GM18870 (cell line): ENCODE measurements at regions not wholly inside any gene's neighbourhood (a gene's known extent, or its start where the extent isn't known, plus 50 kb on each side); places are given as distances from the start of the nearest gene placed in this dataset.

Source experiments
- ATAC-seq: cut with Tn5 transposase; IDR thresholded peaks from one replicate; pipeline ENCODE4 v1.9.1; 2021; ENCODE audit warnings: moderate library complexity; ENCODE audit not compliant: unreplicated experiment

DNA sequence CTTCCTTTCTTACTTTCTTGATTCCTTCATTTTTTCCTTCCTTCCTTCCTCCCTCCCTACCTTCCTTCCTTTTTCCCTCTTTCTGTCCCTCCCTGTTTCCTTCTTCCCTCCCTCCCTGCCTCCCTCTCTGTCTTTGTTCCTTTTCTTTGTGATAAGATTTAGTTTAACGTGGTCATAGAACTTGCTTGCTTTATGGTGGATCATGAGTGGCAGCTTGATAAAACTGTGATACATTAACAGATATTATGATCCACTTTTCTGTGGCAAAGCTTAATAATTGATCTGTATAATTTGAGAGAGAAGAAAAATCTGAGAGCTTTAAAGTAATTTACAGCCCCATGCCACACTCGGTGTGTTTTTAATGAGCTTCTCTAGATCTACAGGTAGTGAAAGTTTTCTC, 280.5 kb downstream of the RNF144B start:
- ATAC-seq, result no peak

GRCh38 chr6:18668994-18669393, 281.8 kb downstream of the RNF144B start:
- no peak for ATAC-seq

GRCh38 chr6:18672852-18673251, 285.7 kb downstream of the RNF144B start:
- no peak for ATAC-seq

DNA sequence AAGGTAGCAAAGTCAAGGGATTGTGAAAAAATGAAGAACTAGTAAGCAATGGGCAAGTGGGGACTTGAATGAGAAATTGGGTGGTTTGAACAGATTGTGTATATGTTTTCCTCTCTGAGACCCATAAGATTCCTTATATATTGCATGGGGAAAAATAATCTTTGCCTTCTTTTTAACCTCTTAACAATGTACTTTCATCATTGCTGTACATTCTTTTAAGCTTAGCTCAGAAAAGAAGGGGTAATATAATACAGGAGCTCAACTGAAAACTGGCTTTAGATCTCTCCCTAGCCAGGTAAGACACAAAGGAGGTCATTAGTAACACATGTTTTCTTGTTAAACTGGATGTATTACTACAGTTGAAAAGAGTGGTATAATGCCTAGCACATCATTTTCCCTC, 287.2 kb downstream of the RNF144B start:
- ATAC-seq, result no peak

DNA sequence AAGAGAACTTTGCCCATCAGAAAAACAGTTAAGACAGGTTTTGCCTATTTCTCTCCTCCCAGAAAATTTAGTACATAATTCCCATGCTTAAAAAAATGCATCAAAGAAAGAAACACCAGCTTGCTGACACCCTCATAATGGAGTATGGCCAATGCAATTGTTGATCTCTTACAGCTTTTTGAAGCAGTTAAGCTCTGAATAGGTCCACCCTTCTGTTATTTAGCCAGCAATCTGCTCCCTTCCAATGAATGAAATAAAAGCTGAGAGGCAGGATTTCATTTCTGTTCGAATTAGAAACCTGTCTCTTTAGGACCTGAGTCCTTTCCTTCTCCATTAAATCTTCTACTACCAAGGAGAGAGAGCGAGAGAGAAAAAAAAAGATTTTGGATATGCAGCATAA, 288.7 kb downstream of the RNF144B start:
- ATAC-seq, result no peak

DNA sequence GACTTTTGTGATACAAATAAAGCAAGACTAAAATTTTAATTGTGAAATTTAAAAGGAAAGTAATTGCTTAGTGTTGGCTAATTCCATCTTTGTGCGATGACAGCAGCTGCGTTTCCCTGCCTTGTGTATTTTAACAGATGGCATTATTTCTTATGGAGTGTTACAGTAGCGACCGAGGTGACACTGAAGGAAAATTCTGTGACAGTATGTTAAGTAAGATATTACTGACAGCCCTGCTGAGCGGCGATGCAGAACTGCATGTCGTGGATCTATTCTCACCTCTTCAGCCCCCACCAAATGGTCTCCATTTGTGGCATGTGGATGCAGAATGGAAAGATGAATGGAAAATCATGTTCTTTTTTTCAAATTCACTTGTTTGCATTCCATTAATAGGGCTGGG, 289.4 kb downstream of the RNF144B start:
- ATAC-seq, result no peak

GRCh38 chr6:18680842-18681241, 293.7 kb downstream of the RNF144B start:
- ATAC-seq, result no peak

DNA sequence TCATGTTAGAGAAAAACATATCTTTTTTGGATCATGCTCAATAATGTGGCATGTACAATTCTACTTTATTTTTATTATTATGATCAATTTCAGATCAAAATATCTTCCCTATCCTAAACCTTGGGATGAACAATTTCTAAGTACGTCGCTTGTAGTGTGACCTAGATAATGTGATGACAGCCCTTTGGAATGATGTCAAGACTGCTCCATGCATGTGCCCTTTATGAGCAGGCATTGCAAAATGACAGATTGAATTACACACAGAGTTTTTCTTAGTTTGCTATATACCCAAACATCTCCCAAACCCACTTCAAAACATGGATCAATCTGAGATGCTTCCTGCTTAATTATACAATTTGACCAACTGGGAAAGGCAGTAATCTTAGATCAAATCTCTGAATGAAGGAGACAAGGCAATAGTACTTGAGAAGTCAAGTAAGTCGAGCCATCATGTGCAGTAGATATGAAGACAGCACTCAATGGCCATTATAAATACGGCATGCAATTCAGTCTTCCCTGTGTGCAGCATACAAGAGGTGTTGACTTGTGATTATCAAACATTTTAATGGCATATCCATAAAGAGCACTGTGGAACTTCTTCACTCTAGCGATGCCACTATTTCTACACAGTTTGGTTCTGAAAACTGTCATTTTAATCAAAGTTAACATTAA, 294.8 kb downstream of the RNF144B start:
- ATAC-seq, result no peak

- ATAC-seq, result no peak
Measured at GRCh38 chr6:18684343-18684742, 297.2 kb downstream of the RNF144B start.

DNA sequence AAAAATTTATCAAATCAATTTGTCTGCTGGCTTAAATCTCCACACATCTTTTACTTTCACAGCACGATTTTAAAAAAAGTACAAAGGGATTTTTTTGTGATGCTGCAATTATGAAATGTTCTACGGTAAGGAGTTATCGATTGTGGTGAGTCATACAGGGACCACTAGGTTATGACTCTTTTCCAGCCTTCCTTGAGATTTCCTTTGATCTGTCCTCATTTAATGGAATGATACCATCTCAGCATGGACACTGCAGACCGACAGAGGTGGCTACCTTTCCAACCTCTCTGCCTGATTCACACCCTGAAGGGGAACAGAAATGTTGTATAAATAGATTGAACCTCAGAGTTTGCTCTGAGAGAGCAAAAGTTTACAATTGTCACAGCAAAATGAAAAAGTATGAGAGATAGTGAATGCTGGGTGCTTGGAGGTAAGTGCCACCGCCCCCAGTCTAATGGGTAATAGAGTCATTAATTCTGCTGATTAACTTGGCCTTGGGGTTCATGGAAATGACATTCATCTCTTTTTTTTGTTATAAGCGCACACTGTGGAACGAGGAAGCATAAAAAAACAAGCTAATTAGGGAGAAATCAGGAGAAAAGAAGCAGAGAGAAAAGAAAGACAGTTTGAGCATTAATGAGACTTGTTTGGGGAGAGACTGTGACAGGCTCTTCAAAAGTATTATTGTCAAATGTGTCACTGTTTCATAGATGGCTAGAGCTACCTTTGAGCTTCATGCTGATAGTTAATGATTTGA, 306.0 kb downstream of the RNF144B start:
- no peak for ATAC-seq

DNA sequence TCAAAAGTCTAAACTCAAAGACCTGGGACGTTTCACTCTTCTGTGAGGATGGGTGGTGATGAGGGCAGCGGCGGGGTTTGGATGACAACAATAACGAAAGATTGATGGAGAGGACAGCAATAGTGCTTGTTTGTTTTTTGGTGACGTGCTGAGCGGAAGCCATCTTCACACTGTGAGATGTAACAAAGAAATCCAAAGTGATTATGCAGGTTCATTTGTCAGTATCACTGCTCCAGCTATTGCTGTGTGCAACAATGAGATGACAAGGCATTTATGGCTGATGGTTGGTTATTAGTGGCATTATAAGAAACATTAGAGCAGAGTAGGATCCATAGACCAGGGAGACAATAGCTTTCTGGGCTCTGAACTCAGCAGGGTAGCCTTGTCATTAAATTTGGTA, 306.7 kb downstream of the RNF144B start:
- no peak for ATAC-seq

DNA sequence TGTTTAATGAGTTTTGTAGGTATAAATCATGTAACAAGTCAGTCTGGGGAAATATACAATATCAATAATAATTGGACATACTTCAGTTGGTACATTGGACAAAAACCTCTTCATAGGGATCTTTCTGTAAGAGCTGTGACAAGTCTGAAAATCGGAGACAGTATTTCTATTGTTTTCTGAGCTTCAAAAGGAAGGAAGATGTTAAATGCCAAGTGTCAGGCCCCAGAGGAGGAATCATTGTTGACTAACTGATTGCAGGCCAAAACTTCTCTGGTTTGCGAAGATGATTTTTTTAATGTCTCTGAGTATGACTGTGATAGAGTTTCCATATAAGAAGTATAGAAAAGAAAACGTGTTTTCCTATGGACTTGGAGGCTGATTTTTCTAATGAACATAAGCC, 316.4 kb downstream of the RNF144B start:
- ATAC-seq, result no peak

DNA sequence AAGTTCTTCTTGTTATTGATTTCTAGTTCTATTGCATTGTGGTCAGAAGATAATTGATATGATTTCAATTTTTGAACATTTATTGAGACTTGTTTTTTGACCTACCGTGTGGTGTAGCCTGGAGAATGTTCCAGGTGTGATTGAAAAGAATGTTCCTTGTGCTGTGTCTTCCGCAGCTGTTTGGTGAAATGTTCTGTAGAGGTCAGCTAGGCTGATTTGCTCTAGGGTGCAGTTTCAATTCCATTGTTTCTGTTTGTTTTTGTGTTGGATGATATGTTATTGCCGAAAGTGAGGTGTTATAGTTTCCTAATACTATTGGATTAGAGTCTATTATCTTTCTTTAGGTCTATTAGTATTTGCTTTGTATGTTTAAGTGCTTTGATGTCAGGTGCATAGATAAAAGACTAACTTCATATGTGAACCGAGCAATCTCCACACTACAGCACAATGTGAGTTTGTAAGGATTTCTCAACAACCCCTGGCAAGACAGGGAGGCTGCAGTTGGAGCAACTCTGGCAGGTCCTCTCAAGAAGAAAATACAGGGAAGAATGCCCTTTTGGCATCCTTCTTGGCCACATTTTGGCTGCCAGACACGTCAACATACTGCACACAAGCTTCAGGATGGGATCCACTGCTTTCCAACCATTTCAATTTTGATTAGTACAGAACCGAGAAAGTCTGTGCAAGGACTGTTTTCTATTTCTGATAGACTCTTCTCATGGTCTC, 320.7 kb downstream of the RNF144B start:
- no peak for ATAC-seq

- no peak for ATAC-seq
Measured at GRCh38 chr6:18712595-18712994, 325.4 kb downstream of the RNF144B start.

GRCh38 chr6:18720075-18720474, 332.9 kb downstream of the RNF144B start:
- no peak for ATAC-seq

- no peak for ATAC-seq
Measured at GRCh38 chr6:18724056-18724455, 336.9 kb downstream of the RNF144B start.

DNA sequence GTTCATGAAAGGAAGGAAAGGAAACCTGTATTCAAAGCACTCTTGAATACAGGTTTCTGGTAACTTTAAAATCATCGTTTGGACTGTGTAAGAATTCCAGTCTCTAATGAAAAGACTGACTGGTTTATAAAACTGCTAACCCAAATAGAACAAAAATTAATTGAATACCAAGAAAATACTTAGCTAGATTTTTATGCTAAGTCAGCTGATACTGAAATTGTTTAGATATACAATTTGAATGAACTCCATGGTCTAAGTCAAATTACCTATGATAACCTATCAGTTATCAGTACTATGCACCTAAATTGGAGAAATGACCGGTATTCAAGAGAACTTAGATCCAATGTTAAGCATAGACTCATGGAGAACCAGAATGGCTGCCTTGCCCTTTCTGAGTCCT, 338.3 kb downstream of the RNF144B start:
- no peak for ATAC-seq

DNA sequence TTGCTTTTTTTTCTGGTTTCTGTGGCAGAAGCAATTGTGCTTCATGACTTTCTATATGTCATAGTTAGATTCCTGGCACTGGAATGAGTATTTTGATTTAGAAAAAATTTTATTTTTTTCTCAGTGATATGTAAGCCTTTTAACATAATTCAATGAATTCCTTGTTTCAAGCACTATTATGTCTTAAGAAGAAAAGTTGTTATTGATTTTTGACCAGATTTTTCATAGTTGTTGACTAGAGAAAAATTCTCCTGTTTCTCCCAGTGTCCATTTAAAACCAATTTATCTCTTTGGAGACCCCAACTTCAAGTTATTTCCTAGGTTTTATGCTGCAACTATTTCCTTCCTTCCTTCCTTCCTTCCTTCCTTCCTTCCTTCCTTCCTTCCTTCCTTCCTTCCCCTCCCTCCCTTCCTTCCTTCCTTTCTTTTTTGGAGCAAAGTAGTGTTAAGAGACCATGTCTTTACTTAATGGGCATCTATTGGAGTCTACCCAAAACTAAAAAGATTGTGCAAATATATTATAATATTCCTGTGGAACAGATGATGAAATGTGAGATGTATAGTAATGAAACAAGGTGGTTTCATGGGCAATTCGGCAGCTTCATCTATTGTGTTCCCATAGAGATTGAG, 346.9 kb downstream of the RNF144B start:
- no peak for ATAC-seq

DNA sequence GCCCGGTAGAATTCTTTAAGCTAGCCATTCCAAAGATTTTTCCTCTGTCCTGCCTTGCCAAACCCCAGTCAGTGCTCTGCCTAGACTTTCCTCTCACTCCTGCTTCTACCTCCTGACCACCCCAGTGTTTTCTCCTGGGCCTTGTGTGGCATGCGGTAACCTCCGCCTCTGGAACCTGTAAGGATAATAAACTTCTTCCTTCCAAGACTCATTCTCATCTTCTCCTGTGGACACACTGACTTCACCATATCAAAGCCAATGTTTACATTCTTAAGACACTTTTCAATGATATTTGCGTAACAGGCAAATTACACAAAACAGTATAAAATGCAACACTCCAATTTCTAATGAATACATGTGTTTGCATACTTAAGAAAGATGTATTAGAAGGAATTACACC, 354.6 kb downstream of the RNF144B start:
- ATAC-seq, result no peak

DNA sequence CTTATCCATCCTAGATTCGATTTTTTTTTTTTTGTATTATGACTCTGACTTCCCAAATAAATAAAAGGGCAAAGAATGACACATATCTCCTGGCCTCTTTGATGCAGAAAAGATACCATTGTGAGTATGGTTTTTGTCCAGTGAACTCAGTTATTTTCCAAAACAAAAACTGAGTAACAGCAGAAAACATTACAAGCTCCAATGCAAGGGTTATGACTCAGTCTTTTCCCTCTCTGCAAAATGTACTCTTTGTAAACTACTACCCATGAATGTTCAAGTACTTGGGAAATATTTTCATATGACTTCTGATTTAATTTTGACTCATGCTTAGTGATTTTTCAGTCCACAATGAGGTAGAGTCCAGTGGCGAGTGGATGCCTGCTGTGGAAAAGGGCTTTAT, 355.3 kb downstream of the RNF144B start:
- ATAC-seq, result no peak

DNA sequence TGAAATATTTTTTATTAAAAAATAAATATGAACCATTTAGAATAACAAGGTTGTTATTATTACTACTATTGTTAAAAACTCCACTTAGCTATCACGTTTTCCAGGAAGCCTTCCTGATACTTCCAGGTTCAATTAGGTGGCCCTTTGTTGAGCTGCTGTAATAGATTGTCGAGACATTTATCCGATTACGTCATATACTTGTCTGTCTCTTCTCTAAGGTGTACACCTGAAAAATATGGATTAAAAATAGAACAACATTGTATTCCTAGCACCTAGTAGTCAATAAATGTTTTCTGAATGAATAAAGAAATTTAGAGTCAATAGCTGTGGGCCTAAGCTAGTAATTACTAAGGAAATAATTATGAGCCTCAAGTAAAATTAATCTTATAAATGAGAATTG, 359.6 kb downstream of the RNF144B start:
- ATAC-seq, result no peak

GRCh38 chr6:18748314-18748713, 361.2 kb downstream of the RNF144B start:
- no peak for ATAC-seq
